ENCODE measurements at regions not wholly inside any gene's neighbourhood (a gene's known extent, or its start where the extent isn't known, plus 50 kb on each side); places are given as distances from the start of the nearest gene placed in this dataset.
"Not testable (repeated sequence)": the region's sequence is repeated elsewhere in the genome, so short reads cannot be mapped to it uniquely, and the experiment has no call there.

GRCh38 chr13:63840551-63841421, 2425.1 kb upstream of the PCDH20 start:
- 95% methylated on average over 44 of the region's 44 CpGs for WGBS
- TF ChIP-seq FOXA2 (IDR thresholded peaks at IDR 0.05) (no peak), TAF1 (conservative IDR thresholded peaks at IDR 0.05) (no peak), RAD21 (IDR thresholded peaks at IDR 0.05) (no peak), JUND (IDR thresholded peaks at IDR 0.05) (no peak), RXRA (IDR thresholded peaks at IDR 0.05) (no peak), YY1 (IDR thresholded peaks at IDR 0.05) (no peak)
- Histone ChIP-seq H3K9ac (ENCODE audit: low read depth in 1 of 2, low read length in 2 of 2) (no peak overlapping the region), H3K4me1 (ENCODE audit: control insufficient read depth in 4 of 4, insufficient read depth in 4 of 4, low read length in 3 of 4) (no peaks in the 10 kb centered on the region), H3K9me3 (ENCODE audit: control insufficient read depth in 4 of 4, low read length in 3 of 4) (peaks cover 0 to 4% (median 0%) of the 10 kb centered on the region in 4 donors), H3K4me3 (ENCODE audit: low read depth in 1 of 3, low read length in 3 of 3) (no peak overlapping the region), H3K27me3 (ENCODE audit: control insufficient read depth in 4 of 4, insufficient read depth in 4 of 4, low read length in 3 of 4) (no peaks in the 10 kb centered on the region), H3K36me3 (ENCODE audit: control insufficient read depth in 4 of 4, insufficient read depth in 3 of 4, low read depth in 1 of 4, low read length in 3 of 4) (no peaks in the 10 kb centered on the region), H3K27ac (ENCODE audit: low read depth in 1 of 2, low read length in 2 of 2) (no peak overlapping the region)
- DNase-seq (ENCODE audit: low spot score): no peak

- H3K27ac ChIP-seq (ENCODE audit: low read depth in 1 of 2, low read length in 2 of 2): no peak overlapping the region
- no peaks in the 10 kb centered on the region for H3K27me3 ChIP-seq (ENCODE audit: control insufficient read depth in 4 of 4, insufficient read depth in 4 of 4, low read length in 3 of 4)
- H3K36me3 ChIP-seq (ENCODE audit: control insufficient read depth in 4 of 4, insufficient read depth in 3 of 4, low read depth in 1 of 4, low read length in 3 of 4): no peaks in the 10 kb centered on the region
- no peak for DNase-seq (ENCODE audit: low spot score)
- 90% methylated on average over 18 of the region's 18 CpGs for WGBS
- TF ChIP-seq CTCF (IDR thresholded peaks at IDR 0.05; ENCODE audit: low read depth, low read length, missing input control) (no peak), HNF4G (IDR thresholded peaks at IDR 0.05) (no peak), FOXA1 (IDR thresholded peaks at IDR 0.05) (no peak), HNF4A (conservative IDR thresholded peaks at IDR 0.05) (no peak), TAF1 (conservative IDR thresholded peaks at IDR 0.05) (no peak), NR2F2 (IDR thresholded peaks at IDR 0.05) (no peak), ATF3 (IDR thresholded peaks at IDR 0.05) (no peak), RAD21 (IDR thresholded peaks at IDR 0.05) (no peak), GABPA (IDR thresholded peaks at IDR 0.05 in 1 of 2, conservative IDR thresholded peaks at IDR 0.05 in 1 of 2) (no peak), REST (IDR thresholded peaks at IDR 0.05) (no peak), EGR1 (IDR thresholded peaks at IDR 0.05; ENCODE audit: low read depth in 2 of 2) (no peak), FOXA2 (IDR thresholded peaks at IDR 0.05) (no peak)
- peaks cover 0 to 4% (median 0%) of the 10 kb centered on the region in 4 donors for H3K9me3 ChIP-seq (ENCODE audit: control insufficient read depth in 4 of 4, low read length in 3 of 4)
- no peak overlapping the region for H3K9ac ChIP-seq (ENCODE audit: low read depth in 1 of 2, low read length in 2 of 2)
- no peak overlapping the region for H3K4me3 ChIP-seq (ENCODE audit: low read depth in 1 of 3, low read length in 3 of 3)
- no peaks in the 10 kb centered on the region for H3K4me1 ChIP-seq (ENCODE audit: control insufficient read depth in 4 of 4, insufficient read depth in 4 of 4, low read length in 3 of 4)
Measured at GRCh38 chr13:63838366-63839110, 2422.9 kb upstream of the PCDH20 start.

GRCh38 chr13:63837701-63838100, 2422.1 kb upstream of the PCDH20 start:
- not testable (repeated sequence) for DNase-seq (ENCODE audit: low spot score); H3K4me3 ChIP-seq (ENCODE audit: low read depth in 1 of 3, low read length in 3 of 3); H3K9ac ChIP-seq (ENCODE audit: low read depth in 1 of 2, low read length in 2 of 2); H3K27ac ChIP-seq (ENCODE audit: low read depth in 1 of 2, low read length in 2 of 2); H3K27me3 ChIP-seq (ENCODE audit: control insufficient read depth in 4 of 4, insufficient read depth in 4 of 4, low read length in 3 of 4); H3K36me3 ChIP-seq (ENCODE audit: control insufficient read depth in 4 of 4, insufficient read depth in 3 of 4, low read depth in 1 of 4, low read length in 3 of 4); H3K4me1 ChIP-seq (ENCODE audit: control insufficient read depth in 4 of 4, insufficient read depth in 4 of 4, low read length in 3 of 4); H3K9me3 ChIP-seq (ENCODE audit: control insufficient read depth in 4 of 4, low read length in 3 of 4)
- 93% methylated on average over 21 of the region's 21 CpGs for WGBS

- H3K36me3 ChIP-seq (ENCODE audit: control insufficient read depth in 4 of 4, insufficient read depth in 3 of 4, low read depth in 1 of 4, low read length in 3 of 4); H3K4me1 ChIP-seq (ENCODE audit: control insufficient read depth in 4 of 4, insufficient read depth in 4 of 4, low read length in 3 of 4); H3K9me3 ChIP-seq (ENCODE audit: control insufficient read depth in 4 of 4, low read length in 3 of 4); H3K27ac ChIP-seq (ENCODE audit: low read depth in 1 of 2, low read length in 2 of 2); H3K4me3 ChIP-seq (ENCODE audit: low read depth in 1 of 3, low read length in 3 of 3); H3K9ac ChIP-seq (ENCODE audit: low read depth in 1 of 2, low read length in 2 of 2); DNase-seq (ENCODE audit: low spot score); H3K27me3 ChIP-seq (ENCODE audit: control insufficient read depth in 4 of 4, insufficient read depth in 4 of 4, low read length in 3 of 4): not testable (repeated sequence)
- WGBS: no CpG with 5 or more reads among the region's 2 CpGs
Measured at GRCh38 chr13:63829609-63830008, 2414.0 kb upstream of the PCDH20 start.

Measured in liver (tissue), 8 donors.